GM12873 (cell line): ENCODE measurements at regions not wholly inside any gene's neighbourhood (a gene's known extent, or its start where the extent isn't known, plus 50 kb on each side); places are given as distances from the start of the nearest gene placed in this dataset.

Source experiments
- TF ChIP-seq, protein P1 (sequence below): IDR thresholded peaks from 2 replicates; pipeline ENCODE4 v1.5.1; 2012; ENCODE audit warnings: low read depth, mild to moderate bottlenecking, moderate library complexity, low read length, control low read depth; ENCODE audit not compliant: insufficient read depth; ENCODE audit errors: missing control alignments

DNA sequence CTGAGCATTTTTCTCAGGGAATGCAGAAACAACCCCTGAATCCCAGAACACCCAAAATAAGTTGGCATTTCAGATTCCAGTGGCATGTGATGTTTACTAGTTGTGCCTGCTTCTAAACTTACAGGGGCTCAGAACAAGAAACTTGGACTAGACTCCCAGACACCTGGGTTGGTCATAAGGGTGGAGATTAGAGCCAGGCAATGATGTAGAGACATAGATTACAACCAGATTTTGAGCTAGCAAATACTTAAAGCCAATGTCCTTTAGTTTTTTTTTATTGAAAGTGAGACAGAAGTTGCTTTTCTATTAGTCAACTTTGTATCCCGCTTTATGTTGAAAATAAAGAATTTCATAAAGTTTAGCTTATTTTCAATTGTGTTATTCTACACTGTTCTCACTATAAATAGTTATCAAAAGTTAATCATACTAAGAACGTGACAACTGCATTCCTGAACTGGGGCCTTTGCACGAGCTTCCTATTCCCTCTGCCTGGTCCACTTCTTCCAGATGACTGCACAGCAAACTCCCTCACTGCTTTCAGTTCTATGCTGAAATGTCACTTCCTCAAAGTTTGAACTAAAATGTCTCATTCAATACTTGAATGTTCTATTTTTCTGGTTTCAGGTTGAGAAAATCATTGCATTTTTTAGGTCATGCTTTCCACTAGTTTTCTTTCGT lies 224.7 kb upstream of the PPP1R2C start:
- TF ChIP-seq, protein P1, sequence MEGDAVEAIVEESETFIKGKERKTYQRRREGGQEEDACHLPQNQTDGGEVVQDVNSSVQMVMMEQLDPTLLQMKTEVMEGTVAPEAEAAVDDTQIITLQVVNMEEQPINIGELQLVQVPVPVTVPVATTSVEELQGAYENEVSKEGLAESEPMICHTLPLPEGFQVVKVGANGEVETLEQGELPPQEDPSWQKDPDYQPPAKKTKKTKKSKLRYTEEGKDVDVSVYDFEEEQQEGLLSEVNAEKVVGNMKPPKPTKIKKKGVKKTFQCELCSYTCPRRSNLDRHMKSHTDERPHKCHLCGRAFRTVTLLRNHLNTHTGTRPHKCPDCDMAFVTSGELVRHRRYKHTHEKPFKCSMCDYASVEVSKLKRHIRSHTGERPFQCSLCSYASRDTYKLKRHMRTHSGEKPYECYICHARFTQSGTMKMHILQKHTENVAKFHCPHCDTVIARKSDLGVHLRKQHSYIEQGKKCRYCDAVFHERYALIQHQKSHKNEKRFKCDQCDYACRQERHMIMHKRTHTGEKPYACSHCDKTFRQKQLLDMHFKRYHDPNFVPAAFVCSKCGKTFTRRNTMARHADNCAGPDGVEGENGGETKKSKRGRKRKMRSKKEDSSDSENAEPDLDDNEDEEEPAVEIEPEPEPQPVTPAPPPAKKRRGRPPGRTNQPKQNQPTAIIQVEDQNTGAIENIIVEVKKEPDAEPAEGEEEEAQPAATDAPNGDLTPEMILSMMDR: no peak

DNA sequence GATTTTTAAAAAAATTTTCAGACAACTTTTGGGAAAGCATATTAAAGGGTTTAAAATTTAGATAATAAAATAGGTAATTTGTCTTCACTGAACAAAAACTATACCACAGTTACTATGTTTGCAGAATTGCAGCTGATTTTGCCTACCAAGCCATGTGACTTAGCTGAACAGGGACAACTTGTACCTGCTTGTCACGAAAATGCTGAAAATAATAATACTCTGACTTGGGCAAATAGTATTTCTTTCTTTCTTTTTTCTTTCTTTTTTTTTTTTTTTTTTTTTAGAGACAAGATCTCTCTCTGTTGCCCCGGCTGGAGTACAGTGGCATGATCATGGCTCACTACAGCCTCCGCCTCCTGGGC lies 225.2 kb upstream of the PPP1R2C start:
- TF ChIP-seq, protein P1: no peak

DNA sequence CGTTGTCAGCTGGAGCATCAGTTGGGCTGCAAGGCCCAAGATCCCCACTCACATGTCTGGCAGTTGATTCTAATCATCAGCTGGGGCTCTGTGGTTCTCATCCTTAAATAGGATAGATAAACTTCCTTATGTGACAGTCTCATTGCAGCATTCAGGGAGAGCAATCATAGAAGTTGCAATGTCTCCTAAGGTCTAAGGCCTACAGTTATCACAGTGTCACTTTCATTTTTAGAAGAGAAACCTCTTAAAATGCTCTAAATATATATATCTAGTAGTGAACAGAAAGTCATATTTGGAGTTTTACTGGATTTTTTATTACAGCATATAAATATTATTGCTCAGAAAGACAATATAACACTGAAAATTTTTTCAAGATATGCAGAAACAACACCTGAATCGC lies 226.0 kb upstream of the PPP1R2C start:
- TF ChIP-seq, protein P1: no peak

DNA sequence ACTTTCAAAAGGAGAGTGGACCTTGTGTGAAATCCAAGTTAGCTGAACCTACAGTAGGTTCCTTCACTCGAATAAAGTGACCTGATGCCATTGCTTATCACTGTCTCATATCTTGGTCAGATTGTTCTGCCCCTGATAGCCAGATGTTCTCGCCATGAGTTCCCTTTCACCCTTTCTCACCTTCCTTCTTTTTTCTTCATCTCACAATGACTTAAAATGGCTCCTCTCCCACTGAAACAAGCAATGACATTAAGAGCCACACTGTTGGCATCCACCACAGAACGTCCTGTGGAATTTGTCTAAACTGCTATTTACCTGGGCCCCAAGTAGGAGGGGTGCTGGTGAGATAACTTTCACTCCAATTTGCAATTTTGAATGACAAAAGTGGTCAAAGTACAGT lies 227.6 kb upstream of the PPP1R2C start:
- TF ChIP-seq, protein P1: no peak

DNA sequence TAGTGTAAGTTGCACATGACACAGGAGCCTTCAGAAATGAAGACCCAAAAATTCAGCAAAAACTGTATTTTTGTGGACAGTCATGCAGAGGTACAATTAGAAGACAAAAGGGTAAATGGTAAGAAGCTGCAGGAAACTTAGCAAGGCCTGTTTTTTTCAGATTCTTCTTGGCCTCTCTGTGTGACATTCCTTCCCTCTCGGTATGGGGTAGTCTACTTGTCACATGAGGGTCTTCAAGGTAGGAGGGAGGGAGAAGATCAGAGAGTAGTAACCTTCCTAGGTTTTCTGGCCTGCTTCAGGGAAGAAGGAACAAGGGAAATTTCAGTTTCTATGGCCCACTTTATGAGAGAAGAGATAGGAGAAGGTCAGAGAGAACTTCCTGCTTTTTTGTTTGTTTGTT lies 230.4 kb upstream of the PPP1R2C start:
- TF ChIP-seq, protein P1: no peak

DNA sequence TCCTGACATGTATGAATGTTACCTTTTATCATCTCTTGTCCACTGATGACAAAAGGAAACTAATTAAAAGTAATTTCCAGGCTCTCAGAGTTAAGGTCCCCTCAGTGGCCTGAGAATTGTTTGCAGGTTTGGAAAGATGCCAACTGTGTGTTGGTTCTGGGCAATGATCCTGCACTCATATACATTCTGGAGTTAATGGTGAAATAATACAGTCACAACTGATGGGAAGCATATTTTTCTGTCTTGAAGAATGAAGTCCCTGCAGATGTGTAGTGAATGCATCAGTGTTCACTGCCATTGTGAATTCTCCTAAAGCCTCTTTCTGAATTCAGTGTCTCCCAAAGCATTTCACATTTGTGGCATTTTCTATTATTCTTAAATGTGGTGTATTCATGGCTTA lies 238.1 kb upstream of the PPP1R2C start:
- TF ChIP-seq, protein P1: no peak

DNA sequence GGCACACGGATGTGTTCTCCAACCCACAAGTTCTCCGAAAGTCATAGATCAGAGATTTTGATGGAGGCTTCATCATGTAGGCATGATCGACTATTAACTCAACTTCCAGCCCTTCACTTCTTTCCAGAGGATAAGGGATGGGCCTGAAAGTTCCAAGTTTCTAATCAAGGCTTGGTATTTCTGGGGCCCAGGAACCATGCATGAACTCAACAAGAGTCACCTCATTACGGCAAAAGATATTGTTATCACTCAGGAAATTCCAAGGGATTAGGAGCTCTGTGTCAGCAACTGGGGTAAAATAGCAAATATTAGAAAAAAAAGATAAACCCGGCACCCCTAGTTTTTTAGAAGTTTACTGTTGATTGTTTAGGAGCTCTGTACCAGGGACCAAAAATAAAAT lies 240.1 kb upstream of the PPP1R2C start:
- TF ChIP-seq, protein P1: no peak

DNA sequence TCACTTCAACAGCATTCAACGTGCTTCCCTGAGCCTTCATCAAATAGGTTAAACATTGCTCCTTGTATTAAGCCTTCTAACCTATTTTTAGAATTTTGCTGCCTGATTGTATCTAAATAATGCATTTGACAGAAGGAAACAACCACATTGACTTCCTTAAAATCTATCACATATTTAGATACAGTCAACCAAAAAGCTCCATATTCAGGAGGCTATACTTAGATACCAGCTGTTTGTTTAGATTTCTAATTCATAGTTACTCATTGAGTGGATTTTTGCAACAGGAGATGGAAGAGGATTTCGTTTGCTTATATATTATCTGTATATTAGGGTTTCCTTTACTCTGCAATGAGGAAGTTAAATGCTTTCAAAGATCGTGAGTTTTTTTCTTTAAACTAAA lies 241.1 kb upstream of the PPP1R2C start:
- TF ChIP-seq, protein P1: no peak
